ENCODE measurements at regions not wholly inside any gene's neighbourhood (a gene's known extent, or its start where the extent isn't known, plus 50 kb on each side); places are given as distances from the start of the nearest gene placed in this dataset.

DNA sequence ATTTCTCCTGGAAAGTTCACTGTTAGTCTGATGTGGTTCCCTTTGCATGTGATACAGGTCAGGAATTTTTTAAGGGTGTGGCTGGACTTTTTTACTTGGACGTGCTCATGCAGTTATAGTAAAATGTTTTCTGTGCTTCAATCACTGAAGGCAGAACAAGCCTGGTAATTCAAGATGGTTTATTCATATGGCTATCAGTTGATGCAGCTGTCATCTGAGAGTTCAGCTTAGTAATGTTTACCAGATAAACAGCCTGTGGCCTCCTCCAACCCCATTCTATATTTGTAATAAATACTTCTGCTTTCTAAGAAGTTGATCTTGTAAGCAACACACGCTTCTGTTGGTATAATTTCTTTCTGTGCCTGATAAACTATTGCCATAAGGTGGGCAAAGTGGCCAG, 2105.9 kb downstream of the ARAP2 start:
- TF ChIP-seq, protein P1, sequence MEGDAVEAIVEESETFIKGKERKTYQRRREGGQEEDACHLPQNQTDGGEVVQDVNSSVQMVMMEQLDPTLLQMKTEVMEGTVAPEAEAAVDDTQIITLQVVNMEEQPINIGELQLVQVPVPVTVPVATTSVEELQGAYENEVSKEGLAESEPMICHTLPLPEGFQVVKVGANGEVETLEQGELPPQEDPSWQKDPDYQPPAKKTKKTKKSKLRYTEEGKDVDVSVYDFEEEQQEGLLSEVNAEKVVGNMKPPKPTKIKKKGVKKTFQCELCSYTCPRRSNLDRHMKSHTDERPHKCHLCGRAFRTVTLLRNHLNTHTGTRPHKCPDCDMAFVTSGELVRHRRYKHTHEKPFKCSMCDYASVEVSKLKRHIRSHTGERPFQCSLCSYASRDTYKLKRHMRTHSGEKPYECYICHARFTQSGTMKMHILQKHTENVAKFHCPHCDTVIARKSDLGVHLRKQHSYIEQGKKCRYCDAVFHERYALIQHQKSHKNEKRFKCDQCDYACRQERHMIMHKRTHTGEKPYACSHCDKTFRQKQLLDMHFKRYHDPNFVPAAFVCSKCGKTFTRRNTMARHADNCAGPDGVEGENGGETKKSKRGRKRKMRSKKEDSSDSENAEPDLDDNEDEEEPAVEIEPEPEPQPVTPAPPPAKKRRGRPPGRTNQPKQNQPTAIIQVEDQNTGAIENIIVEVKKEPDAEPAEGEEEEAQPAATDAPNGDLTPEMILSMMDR (IDR thresholded peaks at IDR 0.05; ENCODE audit: low read length): no peak
- TF ChIP-seq EZH2 (IDR thresholded peaks at IDR 0.05; ENCODE audit: borderline replicate concordance, low read length): no peak

Data from OCI-LY1 (cell line).